Liver (tissue), 3 donors: ENCODE measurements at regions not wholly inside any gene's neighbourhood (a gene's known extent, or its start where the extent isn't known, plus 50 kb on each side); places are given as distances from the start of the nearest gene placed in this dataset.

ENCODE experiments used
- FOXA2 ChIP-seq: IDR thresholded peaks from 2 replicates; pipeline ENCODE4 v1.6.1; 2016; ENCODE audit warnings: antibody characterized with exemption
- JUND ChIP-seq, 2 donors: IDR thresholded peaks; 2 replicates each; pipeline ENCODE4 v1.6.1; 2016; ENCODE audit warnings: antibody characterized with exemption in 2 of 2
- NR2F2 ChIP-seq: IDR thresholded peaks from 2 replicates; pipeline ENCODE4 v1.6.1; 2016; ENCODE audit warnings: antibody characterized with exemption
- RAD21 ChIP-seq, 2 donors: IDR thresholded peaks; 2 replicates each; pipeline ENCODE4 v1.6.1; 2016; ENCODE audit warnings: antibody characterized with exemption in 2 of 2, mild to moderate bottlenecking in 2 of 2
- SP1 ChIP-seq: IDR thresholded peaks from 2 replicates; pipeline ENCODE4 v1.6.1; 2018; ENCODE audit warnings: antibody characterized with exemption, mild to moderate bottlenecking
- TF ChIP-seq, protein P1 (sequence below): fragments of 150-350 bp; IDR thresholded peaks from 2 replicates; pipeline ENCODE4 v1.5.1; 2017; ENCODE audit warnings: improper control_type of control experiment, low read depth, low read length; ENCODE audit not compliant: missing input control
- TF ChIP-seq, protein P2 (sequence below): IDR thresholded peaks from 2 replicates; pipeline ENCODE4 v1.6.1; 2016; ENCODE audit warnings: antibody characterized with exemption
- donor health status: healthy.
- donor health status: healthy.

DNA sequence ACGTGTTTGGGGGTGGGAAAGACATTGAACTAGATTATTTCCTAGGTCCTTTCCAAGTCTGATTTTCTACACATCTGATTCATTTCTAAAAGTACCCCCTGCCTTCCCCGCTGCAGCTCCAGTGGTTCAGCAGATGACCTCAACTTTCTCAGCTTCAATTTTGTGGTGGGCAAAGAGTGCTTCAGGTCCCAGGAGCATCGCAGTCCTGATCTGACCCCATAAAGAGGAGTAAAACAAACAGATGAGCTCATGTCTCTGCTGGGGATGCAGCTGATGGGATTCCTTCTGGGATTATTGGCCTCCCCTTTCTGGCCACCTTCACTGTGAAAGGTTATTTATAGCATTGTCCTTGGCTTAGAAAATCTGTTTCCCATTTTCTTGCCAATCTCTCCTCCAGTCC, 337.0 kb upstream of the PLXNA2 start:
- no peak for TF ChIP-seq JUND (IDR thresholded peaks at IDR 0.05)
- TF ChIP-seq, protein P1, sequence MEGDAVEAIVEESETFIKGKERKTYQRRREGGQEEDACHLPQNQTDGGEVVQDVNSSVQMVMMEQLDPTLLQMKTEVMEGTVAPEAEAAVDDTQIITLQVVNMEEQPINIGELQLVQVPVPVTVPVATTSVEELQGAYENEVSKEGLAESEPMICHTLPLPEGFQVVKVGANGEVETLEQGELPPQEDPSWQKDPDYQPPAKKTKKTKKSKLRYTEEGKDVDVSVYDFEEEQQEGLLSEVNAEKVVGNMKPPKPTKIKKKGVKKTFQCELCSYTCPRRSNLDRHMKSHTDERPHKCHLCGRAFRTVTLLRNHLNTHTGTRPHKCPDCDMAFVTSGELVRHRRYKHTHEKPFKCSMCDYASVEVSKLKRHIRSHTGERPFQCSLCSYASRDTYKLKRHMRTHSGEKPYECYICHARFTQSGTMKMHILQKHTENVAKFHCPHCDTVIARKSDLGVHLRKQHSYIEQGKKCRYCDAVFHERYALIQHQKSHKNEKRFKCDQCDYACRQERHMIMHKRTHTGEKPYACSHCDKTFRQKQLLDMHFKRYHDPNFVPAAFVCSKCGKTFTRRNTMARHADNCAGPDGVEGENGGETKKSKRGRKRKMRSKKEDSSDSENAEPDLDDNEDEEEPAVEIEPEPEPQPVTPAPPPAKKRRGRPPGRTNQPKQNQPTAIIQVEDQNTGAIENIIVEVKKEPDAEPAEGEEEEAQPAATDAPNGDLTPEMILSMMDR = no peak
- no peak for TF ChIP-seq FOXA2
- no peak for TF ChIP-seq RAD21 (IDR thresholded peaks at IDR 0.05)
- TF ChIP-seq, protein P2, sequence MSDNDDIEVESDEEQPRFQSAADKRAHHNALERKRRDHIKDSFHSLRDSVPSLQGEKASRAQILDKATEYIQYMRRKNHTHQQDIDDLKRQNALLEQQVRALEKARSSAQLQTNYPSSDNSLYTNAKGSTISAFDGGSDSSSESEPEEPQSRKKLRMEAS = no peak
- no peak for TF ChIP-seq SP1
- TF ChIP-seq NR2F2 = no peak
